ENCODE measurements at regions not wholly inside any gene's neighbourhood (a gene's known extent, or its start where the extent isn't known, plus 50 kb on each side); places are given as distances from the start of the nearest gene placed in this dataset.

- no peak for DNase-seq
Measured at GRCh38 chr11:39288011-39288410, 2171.4 kb downstream of the LRRC4C start.

DNA sequence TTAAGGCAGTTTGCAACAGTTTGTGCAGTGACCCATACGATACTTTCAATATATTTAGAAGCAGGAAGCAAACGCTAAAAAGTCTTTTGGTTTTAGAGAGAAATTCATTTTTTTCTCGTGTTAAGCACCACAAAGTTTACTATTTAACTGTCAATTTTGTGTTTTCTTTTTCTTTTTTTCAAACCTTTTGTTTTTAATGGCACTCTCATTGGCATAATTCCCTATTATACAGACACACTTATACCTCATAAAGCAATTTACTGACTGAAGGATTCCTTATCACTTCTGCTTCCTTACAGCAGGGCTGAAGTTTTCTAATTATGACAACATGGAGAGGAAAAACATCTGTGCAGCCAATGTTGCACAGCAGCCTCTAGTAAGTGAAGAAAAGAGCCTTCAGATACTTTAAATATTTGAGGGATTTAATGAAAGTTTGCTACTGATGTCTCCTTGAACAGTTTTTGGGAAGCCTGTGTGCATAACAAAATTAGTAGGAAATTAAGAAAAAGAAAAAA is 2191.2 kb downstream of the LRRC4C start:
- no peak for DNase-seq

DNA sequence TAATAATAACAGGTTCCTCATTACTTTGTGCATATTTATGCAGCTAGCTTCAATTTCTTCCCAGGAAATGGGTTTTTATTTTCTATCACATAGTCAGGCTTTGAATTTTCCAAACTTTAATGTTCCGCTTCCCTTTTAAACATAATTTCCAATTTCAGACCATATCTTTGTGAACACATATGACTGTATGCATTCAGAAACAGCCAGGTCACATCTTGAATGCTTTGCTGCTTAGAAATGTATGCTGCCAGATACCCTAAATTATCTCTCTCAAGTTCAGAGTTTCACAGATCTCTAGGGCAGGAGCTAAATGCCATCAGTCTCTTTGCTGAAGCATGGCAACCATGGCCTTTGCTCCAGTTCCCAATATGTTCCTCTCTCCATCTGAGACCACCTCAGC is 2203.8 kb downstream of the LRRC4C start:
- no peak for DNase-seq

DNA sequence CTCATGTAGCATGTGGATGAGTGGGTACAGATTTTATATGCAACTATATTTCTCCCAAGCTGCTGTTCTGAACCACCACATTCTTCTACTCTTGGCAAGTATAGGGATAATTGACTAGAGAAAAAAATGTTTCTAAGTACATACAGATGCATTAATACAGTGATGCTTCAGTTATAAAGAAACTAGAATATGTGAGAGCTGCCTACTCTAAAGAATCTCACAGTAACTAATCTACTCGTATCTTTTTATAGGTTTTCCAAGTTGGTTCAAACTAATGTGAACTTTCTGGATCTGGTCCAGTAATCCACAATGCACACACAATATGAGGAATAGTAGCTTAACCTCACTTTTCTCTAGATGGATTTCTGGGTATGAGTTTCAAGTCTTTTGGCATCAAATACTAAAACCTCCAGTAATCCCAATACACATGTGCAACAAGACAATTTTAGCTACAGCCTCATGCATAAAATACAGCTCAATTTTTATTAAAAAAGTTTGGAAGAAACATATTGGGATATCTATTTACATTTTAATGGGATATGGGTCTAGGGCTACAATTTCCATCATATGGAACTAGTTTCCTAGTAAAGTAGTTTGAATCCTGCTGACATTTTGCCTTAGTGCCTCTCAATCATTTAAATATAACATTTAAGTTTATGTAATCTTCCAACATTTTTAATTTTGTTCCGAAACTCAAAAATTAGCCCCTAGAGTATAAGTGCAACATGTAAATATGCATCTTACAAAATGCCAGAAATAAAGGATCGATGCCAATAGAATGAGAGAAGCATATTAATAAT is 2209.7 kb downstream of the LRRC4C start:
- no peak for DNase-seq

DNA sequence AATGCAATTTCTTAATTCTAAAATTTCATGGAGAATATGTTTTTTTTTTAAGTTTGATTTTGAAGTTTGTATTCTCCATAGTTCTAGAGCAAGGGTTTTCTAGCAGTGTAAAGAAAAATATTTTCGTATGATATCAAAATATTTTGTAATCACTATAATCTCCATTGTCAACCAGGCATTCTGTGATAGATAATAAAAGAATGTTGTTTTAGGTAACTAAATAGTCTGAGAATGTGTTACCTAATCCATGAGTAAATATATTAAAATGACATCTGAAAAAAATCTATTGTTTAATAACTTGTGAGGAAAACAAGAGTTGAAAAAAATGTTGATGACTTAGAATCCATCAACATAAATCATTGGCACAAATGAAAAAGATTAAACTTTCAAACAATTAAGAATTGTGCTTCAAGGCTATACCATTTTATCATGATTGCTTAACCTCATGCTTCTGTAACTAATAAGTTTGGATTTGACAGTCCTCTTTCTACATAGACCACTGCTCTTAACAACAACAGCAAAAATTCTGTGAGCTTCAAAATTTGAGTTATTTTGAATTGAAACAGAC is 2211.8 kb downstream of the LRRC4C start:
- no peak for DNase-seq

GRCh38 chr11:39239553-39239952 is 2219.9 kb downstream of the LRRC4C start:
- DNase-seq = no peak

DNA sequence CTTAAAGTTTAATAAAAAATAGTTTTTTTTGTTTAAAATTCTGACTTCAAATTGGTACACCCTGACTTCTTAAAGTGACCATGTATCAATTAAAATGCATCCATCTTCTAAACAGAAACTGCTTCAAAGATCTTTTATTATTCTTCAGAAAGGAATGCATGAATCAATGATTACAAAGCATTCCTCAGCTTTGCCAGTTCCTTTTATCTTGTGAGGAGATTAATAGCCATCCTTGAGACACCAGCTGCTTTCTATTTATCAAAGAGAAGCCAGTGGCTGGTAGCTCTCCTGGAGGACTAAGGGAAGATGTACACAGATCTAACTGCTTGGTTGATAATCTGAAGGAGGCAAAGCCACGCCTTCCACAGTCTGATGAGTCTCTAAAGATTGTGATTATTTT is 2222.5 kb downstream of the LRRC4C start:
- no peak for DNase-seq

DNA sequence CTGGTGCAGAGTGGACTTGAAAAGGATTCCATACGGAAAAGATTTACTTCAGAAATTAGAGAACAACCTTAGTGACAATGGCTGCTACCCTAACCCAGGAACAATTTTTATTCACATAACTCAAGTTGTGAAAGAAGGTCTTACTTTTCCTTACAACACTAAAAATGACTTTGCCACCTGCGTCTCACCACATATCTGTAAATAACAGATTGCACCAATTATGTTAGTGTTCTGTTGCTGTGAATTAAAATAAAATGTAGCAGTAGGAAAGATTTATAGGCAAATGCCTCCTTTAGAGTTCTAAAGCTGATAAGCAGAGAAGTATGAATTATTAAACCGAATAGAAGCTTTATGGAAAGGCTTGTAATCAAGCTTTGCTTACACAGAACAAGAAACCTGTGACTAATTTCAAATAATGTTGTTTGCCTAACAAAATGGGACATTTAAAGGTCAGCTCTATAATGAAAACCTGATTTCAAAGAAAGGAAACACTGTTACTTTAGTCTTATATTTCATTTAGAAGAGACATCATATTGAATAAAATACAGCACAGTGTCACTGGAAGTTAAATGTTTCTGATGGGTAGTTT is 2237.8 kb downstream of the LRRC4C start:
- DNase-seq = no peak

- DNase-seq = no peak
Measured at GRCh38 chr11:39220501-39221230, 2238.8 kb downstream of the LRRC4C start.

GRCh38 chr11:39220069-39220468 is 2239.4 kb downstream of the LRRC4C start:
- no peak for DNase-seq

GRCh38 chr11:39209981-39210380 is 2249.5 kb downstream of the LRRC4C start:
- no peak for DNase-seq

DNA sequence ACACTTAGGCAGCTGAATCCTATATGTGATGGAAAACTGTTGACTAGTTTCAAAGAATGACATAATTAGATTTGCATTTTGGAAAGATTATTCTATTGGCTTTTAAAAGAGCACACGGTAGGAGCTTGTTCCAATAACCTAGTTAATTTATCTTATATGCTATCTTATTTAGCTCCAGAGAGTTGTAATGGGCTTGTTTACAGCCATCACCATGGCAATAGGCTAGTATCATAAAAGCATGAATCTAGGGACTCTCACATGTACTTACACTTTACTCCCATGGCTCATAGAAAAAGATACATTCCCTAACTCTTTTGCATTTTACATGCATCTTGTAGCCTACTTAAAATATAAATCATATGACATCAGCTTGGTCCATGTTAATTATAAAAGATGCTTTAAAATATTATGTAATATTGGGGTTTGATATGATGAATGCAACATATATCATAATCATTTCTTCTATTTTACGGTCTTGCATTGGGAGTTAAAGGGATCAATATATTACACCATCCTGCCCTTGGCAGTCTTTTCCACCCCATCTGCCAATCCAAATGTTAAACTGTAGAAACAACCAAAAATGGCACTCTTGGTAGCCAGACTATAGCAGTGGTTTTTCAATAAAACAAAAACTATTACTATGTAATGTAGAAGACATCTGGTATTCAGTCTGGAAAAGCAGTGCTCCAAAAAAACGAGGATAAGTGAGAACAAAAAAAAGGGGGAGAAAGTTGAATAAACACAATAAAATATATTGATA is 2254.0 kb downstream of the LRRC4C start:
- DNase-seq = no peak

DNA sequence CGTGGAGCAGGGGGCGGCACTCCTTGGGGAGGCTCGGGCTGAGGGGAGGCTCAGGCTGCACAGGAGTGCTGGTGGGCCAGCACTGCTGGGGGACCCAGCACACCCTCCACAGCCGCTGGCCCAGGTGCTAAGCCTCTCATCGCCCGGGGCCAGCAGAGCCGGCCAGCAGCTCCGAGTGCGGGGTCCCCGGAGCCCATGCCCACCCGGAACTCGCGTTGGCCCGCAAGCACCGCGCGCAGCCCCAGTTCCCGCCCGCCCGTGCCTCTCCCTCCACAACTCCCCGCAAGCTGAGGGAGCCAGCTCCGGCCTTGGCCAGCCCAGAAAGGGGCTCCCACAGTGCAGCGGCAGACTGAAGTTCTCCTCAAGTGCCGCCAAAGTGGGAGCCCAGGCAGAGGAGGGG is 2266.8 kb downstream of the LRRC4C start:
- DNase-seq = no peak

- DNase-seq = no peak
Measured at GRCh38 chr11:39190751-39191150, 2268.7 kb downstream of the LRRC4C start.

GRCh38 chr11:39177678-39178077 is 2281.8 kb downstream of the LRRC4C start:
- no peak for DNase-seq

- DNase-seq = no peak
Measured at GRCh38 chr11:39174965-39175364, 2284.5 kb downstream of the LRRC4C start.

- no peak for DNase-seq
Measured at GRCh38 chr11:39174196-39174595, 2285.3 kb downstream of the LRRC4C start.

DNA sequence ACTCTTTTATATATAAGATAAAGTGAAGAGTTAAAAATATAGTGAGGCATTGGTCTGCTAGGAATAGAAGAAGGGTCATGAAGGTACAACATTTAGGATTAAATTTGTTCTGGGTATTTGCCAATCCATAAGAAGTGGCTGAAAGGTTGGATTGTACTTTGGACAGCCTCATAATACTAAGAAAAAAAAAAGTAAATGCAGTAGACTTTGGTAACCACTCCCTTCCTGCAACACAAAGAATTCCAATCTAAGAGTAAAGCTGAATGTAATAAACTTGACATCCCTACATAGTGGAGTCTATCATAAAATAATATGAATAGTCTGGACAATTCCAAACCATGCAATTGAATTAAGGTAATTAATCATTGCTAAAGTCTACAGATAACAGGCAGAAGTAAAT is 2294.4 kb downstream of the LRRC4C start:
- no peak for DNase-seq

DNA sequence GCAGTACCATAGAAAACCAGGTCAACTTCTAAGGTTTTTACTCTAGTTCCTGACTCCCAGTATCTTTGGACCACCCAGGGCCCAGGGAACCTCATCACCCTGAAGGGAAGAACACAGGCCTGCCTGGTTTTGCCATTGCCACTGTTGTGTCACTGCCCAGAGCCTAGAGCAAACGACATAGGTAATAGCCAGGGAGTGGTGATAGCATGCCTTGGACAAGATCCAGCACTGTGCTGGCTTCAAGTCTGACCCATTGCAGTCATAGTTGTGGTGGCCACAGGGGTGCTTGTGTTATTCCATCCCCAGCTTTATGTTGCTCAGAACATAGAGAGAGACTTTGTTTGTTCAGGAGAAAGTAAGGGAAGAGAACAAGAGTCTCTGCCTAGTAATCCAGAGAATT is 2310.2 kb downstream of the LRRC4C start:
- no peak for DNase-seq

GRCh38 chr11:39145346-39145745 is 2314.1 kb downstream of the LRRC4C start:
- no peak for DNase-seq

DNA sequence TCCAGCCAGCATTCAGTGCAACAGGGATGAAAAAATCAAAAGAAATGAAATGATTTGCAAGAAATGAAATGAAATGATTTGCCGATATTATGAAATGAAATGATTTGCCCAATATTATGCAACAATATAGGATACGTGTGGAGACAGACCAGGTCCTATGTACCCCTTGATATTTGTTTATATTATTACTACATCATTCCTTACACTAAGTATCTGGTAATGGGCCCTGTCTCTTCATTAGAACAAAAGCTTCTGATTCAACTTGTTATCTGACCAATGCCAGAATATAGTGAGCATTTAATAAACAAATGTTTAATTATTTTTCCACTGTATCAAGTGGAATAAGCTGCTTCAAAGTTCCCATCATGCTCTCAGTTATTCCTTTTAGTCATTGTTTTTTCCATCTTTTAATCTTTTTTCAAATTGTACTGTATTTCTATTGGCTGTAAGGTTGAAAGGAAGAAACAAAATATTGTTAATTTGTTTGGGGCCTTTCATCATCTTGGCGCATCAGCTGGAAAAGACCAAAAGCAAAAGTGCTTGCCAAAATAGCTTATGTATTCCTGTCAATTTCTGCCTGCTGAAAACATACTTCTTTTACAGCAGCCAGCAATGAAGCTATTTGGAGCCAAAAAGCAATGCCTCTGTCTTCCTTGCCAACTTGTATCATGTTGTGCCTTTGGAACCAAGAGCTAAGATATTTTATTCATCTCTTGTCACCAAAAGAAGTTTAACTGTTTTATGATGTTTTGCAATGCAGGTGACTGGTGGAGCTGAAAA is 2314.9 kb downstream of the LRRC4C start:
- DNase-seq = no peak

- DNase-seq = no peak
Measured at GRCh38 chr11:39139581-39139980, 2319.9 kb downstream of the LRRC4C start.
